Neural progenitor cell (in vitro differentiated cells): ENCODE measurements at regions not wholly inside any gene's neighbourhood (a gene's known extent, or its start where the extent isn't known, plus 50 kb on each side); places are given as distances from the start of the nearest gene placed in this dataset.

ENCODE experiments used
- CTCF ChIP-seq: fragments of 200-600 bp; sonication (generic); IDR thresholded peaks from 2 replicates; pipeline ENCODE4 v1.5.1; 2017; ENCODE audit warnings: antibody characterized with exemption, mild to moderate bottlenecking
- EZH2 ChIP-seq: fragments of 200-600 bp; sonication (generic); IDR thresholded peaks from 2 replicates; pipeline ENCODE4 v1.6.1; 2017; ENCODE audit warnings: antibody characterized with exemption, mild to moderate bottlenecking, moderate library complexity

- no peak for TF ChIP-seq EZH2
- no peak for TF ChIP-seq CTCF
Observed at GRCh38 chr13:107209824-107210722, 642.1 kb upstream of the ARGLU1 start.
